ENCODE measurements at regions not wholly inside any gene's neighbourhood (a gene's known extent, or its start where the extent isn't known, plus 50 kb on each side); places are given as distances from the start of the nearest gene placed in this dataset.

DNA sequence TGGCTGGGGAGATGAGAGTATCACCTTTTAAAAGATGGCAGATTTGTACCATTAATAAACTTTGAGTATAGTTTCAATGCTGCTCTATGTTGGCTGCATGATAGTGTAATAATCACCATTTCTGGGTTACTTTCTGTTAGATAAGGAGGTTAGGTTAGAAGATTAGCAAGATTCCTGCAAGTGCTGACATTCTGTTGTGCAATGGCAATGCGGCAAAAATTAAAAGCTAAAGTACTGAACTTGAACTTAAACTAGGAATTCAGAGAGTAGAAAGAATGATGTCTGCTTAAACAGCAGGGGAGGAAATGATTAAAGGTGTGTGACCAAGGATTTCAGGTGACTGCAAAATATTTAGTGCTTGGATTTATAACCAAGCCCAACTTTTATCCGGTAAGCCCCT is 399.8 kb upstream of the MON1B start:
- no peak for ATAC-seq

GRCh38 chr16:76796416-76796815 is 394.6 kb upstream of the MON1B start:
- DNase-seq (ENCODE audit: missing footprints) (no peak), ATAC-seq (no peak)
- intact Hi-C loops (cut with DNase I): no loop called here

More for the DNA sequence above, 399.8 kb upstream of the MON1B start:
- intact Hi-C loops (cut with DNase I): no loop called here
- no peak for DNase-seq (ENCODE audit: missing footprints)

- DNase-seq (ENCODE audit: missing footprints) (no peak), ATAC-seq (no peak)
Measured at GRCh38 chr16:76796978-76797377, 394.0 kb upstream of the MON1B start.

GRCh38 chr16:76797457-76797856 is 393.5 kb upstream of the MON1B start:
- no peak for DNase-seq (ENCODE audit: missing footprints)
- no peak for ATAC-seq
- intact Hi-C loops (cut with DNase I): no loop called here

More at GRCh38 chr16:76796978-76797377, 394.0 kb upstream of the MON1B start:
- intact Hi-C loops (cut with DNase I): no loop called here

DNA sequence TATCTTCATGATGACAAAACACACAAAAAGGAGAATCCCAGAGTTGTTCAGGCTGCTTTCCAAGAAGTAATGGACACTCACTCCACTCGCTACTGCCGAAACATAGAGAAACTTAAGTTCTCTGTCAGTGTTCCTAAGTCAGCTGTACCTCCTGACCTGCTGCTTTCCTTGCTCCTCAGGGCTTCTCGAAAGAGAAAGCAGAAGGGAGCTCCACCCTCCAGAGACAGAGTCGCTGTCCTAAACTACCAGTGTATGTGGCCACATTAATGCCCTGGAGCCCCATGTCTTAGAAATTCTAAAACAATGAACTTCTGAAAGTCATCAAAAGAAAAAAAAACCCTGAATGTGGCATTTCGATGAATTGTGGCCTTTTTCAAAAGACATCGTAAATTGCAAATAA is 390.8 kb upstream of the MON1B start:
- no peak for ATAC-seq
- no peak for DNase-seq (ENCODE audit: missing footprints)
- intact Hi-C loops (cut with DNase I): no loop called here

DNA sequence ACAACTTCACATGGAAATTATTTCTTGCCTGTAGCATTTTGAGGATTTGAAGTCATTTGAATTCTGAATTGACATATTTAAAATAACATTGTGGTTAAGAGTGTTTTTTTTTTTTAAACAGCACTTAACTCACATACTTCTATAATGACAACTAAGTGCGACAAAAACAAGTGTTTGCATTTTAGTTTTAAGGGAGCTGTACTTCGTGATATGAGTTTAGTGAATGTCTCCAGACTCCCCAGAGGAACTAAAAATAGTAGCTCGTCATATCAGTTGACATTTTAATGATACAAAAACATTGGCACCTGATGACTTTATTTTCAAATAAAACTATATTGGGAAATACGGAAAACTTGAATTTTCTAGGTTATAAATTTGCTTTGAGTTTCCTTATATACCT is 389.6 kb upstream of the MON1B start:
- ATAC-seq: no peak
- intact Hi-C loops (cut with DNase I): no loop called here
- DNase-seq (ENCODE audit: missing footprints): no peak

DNA sequence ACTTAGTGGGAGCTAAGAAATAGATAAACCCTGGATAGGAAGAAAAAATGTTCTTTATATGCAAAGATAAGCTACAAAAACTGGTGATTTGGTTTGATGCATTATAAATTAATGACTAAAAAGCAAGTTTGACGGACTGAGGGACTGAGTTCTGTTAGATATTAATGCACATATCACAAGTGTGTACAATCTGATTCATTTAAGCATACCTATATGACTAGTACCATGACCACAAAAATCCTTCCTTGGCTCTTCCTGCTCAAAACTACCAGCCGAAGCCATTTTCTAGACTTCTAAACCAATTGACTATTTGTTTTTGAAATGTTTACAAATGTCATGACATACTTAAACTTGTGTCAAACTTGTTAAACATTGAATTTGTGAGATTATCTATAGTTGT is 374.5 kb upstream of the MON1B start:
- ATAC-seq (no peak), DNase-seq (ENCODE audit: missing footprints) (no peak)
- intact Hi-C loops (cut with DNase I): no loop called here

DNA sequence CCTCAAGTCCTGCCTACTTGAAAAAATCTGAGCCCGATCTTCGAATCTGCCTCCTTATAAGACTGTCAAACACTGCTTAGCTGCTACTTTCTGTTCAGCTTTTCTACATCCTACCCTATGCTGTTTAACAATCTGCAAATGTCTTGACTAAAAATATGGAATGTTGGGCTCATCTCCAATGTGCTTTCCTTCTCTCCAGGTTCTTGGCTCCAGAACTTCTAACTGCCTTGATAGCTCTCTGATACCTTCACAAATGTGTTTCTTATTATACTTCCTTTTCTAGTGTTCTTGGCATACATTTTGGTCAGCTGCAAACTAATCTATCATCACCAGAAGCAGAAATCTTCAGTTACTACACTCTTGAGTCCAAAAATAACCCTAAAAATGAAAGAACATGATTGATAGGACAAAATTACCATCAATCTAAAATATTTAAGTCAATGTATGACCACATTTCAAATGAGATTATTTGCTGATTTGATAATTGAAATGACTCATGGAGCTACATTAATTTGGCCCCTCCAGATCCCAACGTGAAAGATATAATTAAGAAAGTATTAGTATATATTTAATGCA is 372.3 kb upstream of the MON1B start:
- DNase-seq (ENCODE audit: missing footprints): no peak
- ATAC-seq: no peak
- intact Hi-C loops (cut with DNase I): no loop called here

GRCh38 chr16:76819226-76819916 is 371.6 kb upstream of the MON1B start:
- DNase-seq (ENCODE audit: missing footprints): no peak
- intact Hi-C loops (cut with DNase I): no loop called here
- no peak for ATAC-seq

DNA sequence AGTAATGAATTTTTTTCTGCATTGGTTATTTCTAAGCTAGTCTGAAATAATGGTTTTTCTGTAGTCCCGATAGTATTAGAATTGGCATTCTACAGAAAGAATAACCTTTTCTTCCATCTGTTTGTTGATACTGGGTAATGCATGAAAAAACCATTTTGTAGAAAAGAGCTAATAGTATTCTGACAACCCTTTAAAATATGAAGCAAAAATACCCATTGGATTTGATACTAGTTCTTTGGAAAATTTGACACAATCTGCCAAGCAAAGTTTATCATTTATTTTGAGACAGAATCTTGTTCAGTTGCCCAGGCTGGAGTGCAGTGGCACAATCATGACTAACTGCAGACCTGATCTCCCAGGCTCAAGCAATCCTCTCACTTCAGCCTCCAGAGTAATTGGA is 366.8 kb upstream of the MON1B start:
- DNase-seq (ENCODE audit: missing footprints): no peak

DNA sequence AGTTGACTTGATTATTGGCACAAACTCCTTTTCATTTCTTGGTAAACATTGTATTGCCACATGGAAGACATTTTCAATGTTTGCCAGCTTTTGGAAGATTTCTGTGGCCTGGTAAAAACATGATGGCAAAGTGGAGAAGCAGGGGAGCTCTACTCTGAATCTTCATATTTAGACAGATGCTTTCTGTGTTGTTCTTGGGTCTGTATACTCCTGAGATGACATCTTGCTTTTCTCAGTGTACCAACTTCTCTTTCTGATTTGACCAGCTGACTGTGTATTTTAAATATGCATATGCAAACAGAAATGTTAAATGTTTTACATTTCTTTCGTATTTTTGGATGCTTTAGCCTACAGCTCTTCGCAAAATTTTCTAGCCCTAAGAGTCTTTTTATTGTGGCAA is 366.2 kb upstream of the MON1B start:
- ATAC-seq (no peak), DNase-seq (ENCODE audit: missing footprints) (no peak)
- intact Hi-C loops (cut with DNase I): no loop called here

More for the DNA sequence above, 366.8 kb upstream of the MON1B start:
- no peak for ATAC-seq
- intact Hi-C loops (cut with DNase I): no loop called here

DNA sequence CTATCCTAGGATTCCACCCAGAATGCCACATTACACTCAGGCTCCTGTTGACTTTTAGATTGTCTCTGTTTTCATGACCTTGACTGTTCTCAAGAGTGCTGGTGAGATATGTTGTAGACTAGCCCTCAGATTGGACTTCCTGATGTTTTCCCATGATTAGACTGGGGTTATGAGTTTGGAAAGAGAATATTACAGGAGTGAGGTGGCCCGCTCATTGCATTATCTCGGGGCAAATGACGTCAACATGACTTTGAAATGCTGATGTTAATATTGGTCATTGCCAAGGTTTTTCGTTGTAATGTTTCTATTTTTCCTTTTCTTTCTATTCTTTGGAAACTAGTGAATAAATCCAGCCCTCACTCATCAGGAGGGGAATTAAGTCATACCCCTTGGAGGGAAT is 355.7 kb upstream of the MON1B start:
- intact Hi-C loops (cut with DNase I): no loop called here
- no peak for ATAC-seq
- no peak for DNase-seq (ENCODE audit: missing footprints)

- no peak for ATAC-seq
Measured at GRCh38 chr16:76835779-76836300, 355.1 kb upstream of the MON1B start.

DNA sequence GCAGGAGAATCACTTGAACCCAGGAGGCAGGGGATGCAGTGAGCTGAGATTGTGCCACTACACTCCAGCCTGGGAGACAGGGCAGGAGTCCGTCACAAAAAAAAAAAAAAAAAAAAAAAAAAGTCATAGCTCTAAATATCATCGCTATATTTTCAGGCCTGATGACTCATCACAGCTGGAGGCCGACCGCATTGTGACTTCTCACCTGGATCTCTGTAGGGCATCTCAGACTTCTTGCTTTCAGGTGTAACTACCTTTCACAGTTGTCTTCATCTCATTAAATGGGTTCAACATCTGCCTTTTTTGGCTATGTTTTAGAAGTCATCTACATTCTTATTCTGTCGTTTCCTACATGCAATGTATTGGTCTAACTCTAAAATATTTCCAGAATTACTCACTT is 353.1 kb upstream of the MON1B start:
- DNase-seq (ENCODE audit: missing footprints): no peak
- intact Hi-C loops (cut with DNase I): no loop called here
- no peak for ATAC-seq

More at GRCh38 chr16:76835779-76836300, 355.1 kb upstream of the MON1B start:
- intact Hi-C loops (cut with DNase I): no loop called here
- no peak for DNase-seq (ENCODE audit: missing footprints)

DNA sequence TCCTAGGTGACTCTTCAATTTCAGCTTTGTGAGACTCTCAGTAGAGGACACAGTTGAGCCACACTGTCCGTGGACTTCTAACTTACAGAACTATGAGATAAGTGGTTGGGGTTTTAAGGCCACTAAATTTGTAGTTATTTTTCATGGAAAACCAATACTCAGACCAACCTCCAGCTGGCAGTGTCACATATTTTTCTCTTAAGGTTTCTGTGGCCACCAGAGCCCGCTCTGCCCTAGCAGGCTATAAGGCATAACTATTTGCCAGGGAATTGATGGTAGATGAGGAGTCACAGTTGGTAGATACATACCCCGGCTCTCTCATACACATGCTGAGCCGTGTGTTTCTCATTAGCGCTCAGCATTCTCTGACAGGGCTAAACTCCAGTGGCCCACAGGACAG is 336.8 kb upstream of the MON1B start:
- intact Hi-C loops (cut with DNase I): no loop called here
- no peak for ATAC-seq

GRCh38 chr16:76856112-76856511 is 334.9 kb upstream of the MON1B start:
- intact Hi-C loops (cut with DNase I): no loop called here
- no peak for ATAC-seq
- DNase-seq (ENCODE audit: missing footprints): no peak

More for the DNA sequence above, 336.8 kb upstream of the MON1B start:
- no peak for DNase-seq (ENCODE audit: missing footprints)

- intact Hi-C loops (cut with DNase I): no loop called here
- ATAC-seq (no peak), DNase-seq (ENCODE audit: missing footprints) (no peak)
Measured at GRCh38 chr16:76857402-76857801, 333.6 kb upstream of the MON1B start.

- intact Hi-C loops (cut with DNase I): no loop called here
- DNase-seq (ENCODE audit: missing footprints) (no peak), ATAC-seq (no peak)
Measured at GRCh38 chr16:76862901-76863300, 328.1 kb upstream of the MON1B start.

- DNase-seq (ENCODE audit: missing footprints) (no peak), ATAC-seq (no peak)
- intact Hi-C loops (cut with DNase I): no loop called here
Measured at GRCh38 chr16:76866994-76867393, 324.0 kb upstream of the MON1B start.

DNA sequence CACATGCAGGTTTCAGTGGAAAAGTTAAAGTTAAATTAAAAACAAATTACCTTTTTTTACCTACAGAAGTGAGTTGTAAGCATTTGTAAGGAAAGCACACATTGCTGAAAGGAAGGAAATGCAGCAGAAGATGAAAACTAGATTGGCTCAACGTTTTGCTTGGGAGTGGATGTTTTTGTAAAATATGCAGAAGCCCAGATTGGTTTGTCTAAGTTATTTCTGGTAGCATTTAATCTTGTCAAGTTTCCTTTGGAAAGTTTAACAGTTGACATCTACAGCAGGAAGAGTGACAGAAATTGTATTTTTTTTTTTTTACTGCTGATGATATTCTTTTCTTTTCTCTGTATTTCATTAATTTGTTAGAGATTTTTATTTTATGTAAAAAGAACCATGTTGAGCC is 315.1 kb upstream of the MON1B start:
- DNase-seq (ENCODE audit: missing footprints): no peak
- intact Hi-C loops (cut with DNase I): no loop called here
- ATAC-seq: no peak

- ATAC-seq: no peak
- intact Hi-C loops (cut with DNase I): no loop called here
- DNase-seq (ENCODE audit: missing footprints): no peak
Measured at GRCh38 chr16:76879420-76879819, 311.6 kb upstream of the MON1B start.

All from Right ventricle myocardium inferior (tissue), 1 donor.